ENCODE measurements at regions not wholly inside any gene's neighbourhood (a gene's known extent, or its start where the extent isn't known, plus 50 kb on each side); places are given as distances from the start of the nearest gene placed in this dataset.

GRCh38 chr4:135204311-135204710 lies 1002.7 kb upstream of the PABPC4L start:
- TF ChIP-seq, protein P1, sequence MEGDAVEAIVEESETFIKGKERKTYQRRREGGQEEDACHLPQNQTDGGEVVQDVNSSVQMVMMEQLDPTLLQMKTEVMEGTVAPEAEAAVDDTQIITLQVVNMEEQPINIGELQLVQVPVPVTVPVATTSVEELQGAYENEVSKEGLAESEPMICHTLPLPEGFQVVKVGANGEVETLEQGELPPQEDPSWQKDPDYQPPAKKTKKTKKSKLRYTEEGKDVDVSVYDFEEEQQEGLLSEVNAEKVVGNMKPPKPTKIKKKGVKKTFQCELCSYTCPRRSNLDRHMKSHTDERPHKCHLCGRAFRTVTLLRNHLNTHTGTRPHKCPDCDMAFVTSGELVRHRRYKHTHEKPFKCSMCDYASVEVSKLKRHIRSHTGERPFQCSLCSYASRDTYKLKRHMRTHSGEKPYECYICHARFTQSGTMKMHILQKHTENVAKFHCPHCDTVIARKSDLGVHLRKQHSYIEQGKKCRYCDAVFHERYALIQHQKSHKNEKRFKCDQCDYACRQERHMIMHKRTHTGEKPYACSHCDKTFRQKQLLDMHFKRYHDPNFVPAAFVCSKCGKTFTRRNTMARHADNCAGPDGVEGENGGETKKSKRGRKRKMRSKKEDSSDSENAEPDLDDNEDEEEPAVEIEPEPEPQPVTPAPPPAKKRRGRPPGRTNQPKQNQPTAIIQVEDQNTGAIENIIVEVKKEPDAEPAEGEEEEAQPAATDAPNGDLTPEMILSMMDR (IDR thresholded peaks at IDR 0.05): no peak
- Histone ChIP-seq H3K27ac (no peak overlapping the region), H3K4me3 (no peak overlapping the region)
- DNase-seq (ENCODE audit: low spot score): no peak

DNA sequence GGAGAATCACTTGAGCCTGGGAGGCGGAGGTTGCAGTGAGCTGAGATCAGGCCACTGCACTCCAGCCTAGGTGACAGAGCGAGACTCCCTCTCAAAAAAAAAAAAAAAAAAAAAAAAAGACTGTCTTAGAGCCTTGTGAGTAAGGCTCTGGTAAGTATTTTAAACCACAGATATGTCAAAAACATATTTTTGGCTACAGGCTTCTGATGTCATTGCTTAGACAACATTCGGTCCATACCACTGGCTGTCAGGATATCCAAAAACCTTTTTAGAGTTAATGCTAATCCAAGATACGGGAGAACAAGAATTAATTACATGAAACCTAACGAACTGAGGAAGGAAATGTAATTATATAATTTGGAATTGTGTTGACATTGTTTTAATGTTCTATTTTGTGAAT lies 999.5 kb upstream of the PABPC4L start:
- DNase-seq (ENCODE audit: low spot score): no peak
- TF ChIP-seq, protein P1 (IDR thresholded peaks at IDR 0.05): no peak
- H3K4me3 ChIP-seq: no peak overlapping the region
- H3K27ac ChIP-seq: no peak overlapping the region

DNA sequence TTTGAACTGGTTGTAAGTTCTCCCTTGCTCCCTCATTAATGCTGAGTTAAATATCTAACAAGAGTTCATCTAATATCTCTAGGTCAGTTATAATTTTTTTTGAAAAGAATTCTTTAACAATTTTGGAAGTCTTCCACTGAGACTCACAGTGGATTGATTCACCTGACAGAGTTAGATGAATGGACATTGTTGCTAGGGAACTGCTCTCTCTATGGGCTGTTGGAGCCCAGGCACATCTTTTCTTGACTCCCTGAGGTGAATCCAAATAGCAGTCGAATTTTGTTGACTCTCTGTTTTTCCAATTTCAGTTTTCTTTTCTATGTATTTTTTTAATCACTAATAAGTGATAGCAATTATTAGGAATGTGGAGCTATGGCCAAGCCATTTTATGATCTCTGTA lies 996.1 kb upstream of the PABPC4L start:
- no peak overlapping the region for H3K4me3 ChIP-seq
- TF ChIP-seq, protein P1 (IDR thresholded peaks at IDR 0.05): no peak
- no peak for DNase-seq (ENCODE audit: low spot score)

DNA sequence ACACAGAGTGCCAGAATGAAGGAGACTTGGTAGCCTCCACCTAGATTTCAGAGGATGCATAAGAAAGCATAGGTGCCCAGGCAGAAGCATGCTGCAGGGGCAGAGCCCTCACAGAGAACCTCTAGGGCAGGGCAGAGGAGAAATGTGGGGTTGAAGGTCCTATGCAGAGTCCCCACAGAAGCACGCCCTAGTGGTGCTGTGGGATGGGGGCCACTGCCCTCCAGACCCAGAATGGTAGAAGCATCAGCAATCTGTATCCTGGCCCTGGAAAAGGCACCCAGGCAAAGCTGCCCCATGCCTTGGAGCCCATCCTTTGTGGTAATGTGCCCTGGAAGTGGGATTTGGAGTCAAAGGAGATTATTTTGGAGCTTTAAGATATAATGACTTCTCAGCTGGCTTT lies 992.9 kb upstream of the PABPC4L start:
- Histone ChIP-seq H3K4me3 (no peak overlapping the region), H3K27ac (no peak overlapping the region)
- no peak for DNase-seq (ENCODE audit: low spot score)
- TF ChIP-seq, protein P1 (IDR thresholded peaks at IDR 0.05): no peak

More for the DNA sequence above, 996.1 kb upstream of the PABPC4L start:
- no peak overlapping the region for H3K27ac ChIP-seq

GRCh38 chr4:135192751-135193535 lies 991.4 kb upstream of the PABPC4L start:
- no peak overlapping the region for H3K4me3 ChIP-seq
- no peak overlapping the region for H3K27ac ChIP-seq
- no peak for DNase-seq (ENCODE audit: low spot score)
- TF ChIP-seq, protein P1 (IDR thresholded peaks at IDR 0.05): no peak

DNA sequence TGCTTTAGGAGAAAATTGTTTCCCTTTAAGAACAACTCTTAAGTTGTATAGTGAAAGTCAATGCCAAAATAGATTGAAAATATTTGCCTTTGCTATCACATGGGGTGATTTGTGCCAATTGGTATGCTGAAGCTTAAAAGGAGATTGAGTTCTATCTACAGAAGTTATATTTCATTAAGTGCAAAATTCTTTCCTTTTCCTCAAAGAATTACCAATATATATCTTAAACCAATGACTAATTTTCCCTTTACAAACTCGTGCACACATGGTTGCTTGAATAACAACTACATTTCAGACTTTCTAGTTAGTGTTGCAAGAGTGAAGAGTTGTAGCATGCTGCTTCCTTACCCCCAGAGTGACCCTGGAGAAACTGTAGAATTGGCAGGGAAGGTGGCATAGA lies 990.0 kb upstream of the PABPC4L start:
- Histone ChIP-seq H3K4me3 (no peak overlapping the region), H3K27ac (no peak overlapping the region)
- DNase-seq (ENCODE audit: low spot score): no peak
- TF ChIP-seq, protein P1 (IDR thresholded peaks at IDR 0.05): no peak

DNA sequence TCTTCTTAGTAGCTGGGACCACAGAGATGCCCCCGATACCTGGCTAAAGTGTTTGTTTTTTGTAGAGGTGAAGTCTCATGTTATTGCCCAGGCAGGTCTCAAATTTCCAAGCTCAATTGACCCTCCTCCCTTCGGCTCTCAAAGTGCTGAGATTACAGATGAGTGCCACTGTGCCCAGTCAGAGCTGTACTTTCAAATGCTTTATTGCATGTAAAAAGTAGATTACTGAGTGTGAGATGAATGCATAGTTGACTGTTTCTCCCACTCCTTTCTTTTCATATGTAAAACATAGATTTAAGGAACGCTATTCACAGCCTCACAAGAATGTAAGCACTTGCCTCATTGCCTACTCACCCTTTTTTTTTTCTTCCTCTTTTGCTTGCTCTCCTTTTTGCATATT lies 984.4 kb upstream of the PABPC4L start:
- no peak for DNase-seq (ENCODE audit: low spot score)
- no peak overlapping the region for H3K4me3 ChIP-seq
- TF ChIP-seq, protein P1 (IDR thresholded peaks at IDR 0.05): no peak
- no peak overlapping the region for H3K27ac ChIP-seq

Measured in coronary artery (tissue), 2 donors.